MM.1S (cell line): ENCODE measurements at regions not wholly inside any gene's neighbourhood (a gene's known extent, or its start where the extent isn't known, plus 50 kb on each side); places are given as distances from the start of the nearest gene placed in this dataset.

Source experiments
- DNase-seq: peaks from one replicate; pipeline ENCODE4 v3.0.0-alpha.2; 2015
- H2AFZ ChIP-seq: fragments of 300-600 bp; sonication (generic); 2 replicates; pipeline ENCODE4 v1.6.0; 2016; ENCODE audit warnings: antibody characterized with exemption, low read length
- H3F3A ChIP-seq: fragments of 300-600 bp; sonication (generic); 2 replicates; pipeline ENCODE4 v1.6.1; 2016; ENCODE audit warnings: mild to moderate bottlenecking, antibody characterized with exemption, low read length, moderate library complexity, mixed read lengths; ENCODE audit not compliant: insufficient read depth
- H3K27ac ChIP-seq: fragments of 300-600 bp; sonication (generic); 2 replicates; pipeline ENCODE4 v1.5.1; 2016; ENCODE audit warnings: mild to moderate bottlenecking, low read length
- H3K27me3 ChIP-seq: fragments of 300-600 bp; sonication (generic); replicated peaks from 2 replicates; pipeline ENCODE4 v1.6.0; 2016; ENCODE audit warnings: low read length; ENCODE audit not compliant: insufficient read depth
- H3K36me3 ChIP-seq: fragments of 300-600 bp; sonication (generic); replicated peaks from 2 replicates; pipeline ENCODE4 v1.6.1; 2016; ENCODE audit warnings: mild to moderate bottlenecking, low read length, mixed read lengths; ENCODE audit not compliant: insufficient read depth
- H3K4me1 ChIP-seq: fragments of 300-600 bp; sonication (generic); 2 replicates; pipeline ENCODE4 v1.6.1; 2016; ENCODE audit warnings: low read length, mixed read lengths
- H3K4me2 ChIP-seq: fragments of 300-600 bp; sonication (generic); 2 replicates; pipeline ENCODE4 v1.6.0; 2016; ENCODE audit warnings: low read depth, low read length
- H3K4me3 ChIP-seq: fragments of 300-600 bp; sonication (generic); 2 replicates; pipeline ENCODE4 v1.5.1; 2016; ENCODE audit warnings: low read length, mixed read lengths
- H3K79me2 ChIP-seq: fragments of 300-600 bp; sonication (generic); 2 replicates; pipeline ENCODE4 v1.6.1; 2016; ENCODE audit warnings: mixed run types, low read length, mixed read lengths
- H3K9ac ChIP-seq: fragments of 300-600 bp; sonication (generic); 2 replicates; pipeline ENCODE4 v1.6.1; 2016; ENCODE audit warnings: low read length, mixed read lengths
- H3K9me2 ChIP-seq: fragments of 300-600 bp; sonication (generic); replicated peaks from 2 replicates; pipeline ENCODE4 v1.6.1; 2016; ENCODE audit warnings: mild to moderate bottlenecking, low read length, mixed read lengths; ENCODE audit not compliant: insufficient read depth
- H3K9me3 ChIP-seq: fragments of 300-600 bp; sonication (generic); replicated peaks from 2 replicates; pipeline ENCODE4 v1.6.1; 2016; ENCODE audit warnings: mild to moderate bottlenecking, low read length, mixed read lengths; ENCODE audit not compliant: insufficient read depth
- H4K20me1 ChIP-seq: fragments of 300-600 bp; sonication (generic); 2 replicates; pipeline ENCODE4 v1.6.1; 2016; ENCODE audit warnings: mild to moderate bottlenecking, low read length, moderate library complexity, mixed read lengths; ENCODE audit not compliant: insufficient read depth
- CTCF ChIP-seq: fragments of 300-600 bp; sonication (generic); IDR thresholded peaks from 2 replicates; pipeline ENCODE4 v1.5.1; 2016; ENCODE audit warnings: antibody characterized with exemption, low read length, mixed read lengths
- EZH2 ChIP-seq: fragments of 300-600 bp; sonication (generic); optimal IDR thresholded peaks from 2 replicates; pipeline ENCODE3; 2017; ENCODE audit warnings: low read depth, mild to moderate bottlenecking, antibody characterized with exemption, low read length, mixed read lengths
- EZH2phosphoT487 ChIP-seq: fragments of 300-600 bp; sonication (generic); IDR thresholded peaks from 2 replicates; pipeline ENCODE4 v1.6.1; 2018; ENCODE audit warnings: antibody characterized with exemption, low read length

- Histone ChIP-seq H3K27ac (no peak overlapping the region), H3K4me2 (no peak overlapping the region), H3K79me2 (no peaks in the 10 kb centered on the region), H4K20me1 (no peaks in the 10 kb centered on the region), H3K36me3 (no peaks in the 10 kb centered on the region), H3K4me3 (no peak overlapping the region), H3F3A (no peaks in the 10 kb centered on the region), H2AFZ (no peak overlapping the region), H3K27me3 (no peaks in the 10 kb centered on the region), H3K9ac (no peak overlapping the region), H3K4me1 (no peaks in the 10 kb centered on the region), H3K9me3 (no peaks in the 10 kb centered on the region), H3K9me2 (no peaks in the 10 kb centered on the region)
- TF ChIP-seq CTCF (no peak), EZH2 (no peak), EZH2phosphoT487 (no peak)
- no peak for DNase-seq
Observed at GRCh38 chr1:47591801-47592200, 154.0 kb downstream of the FOXD2 start.

- Histone ChIP-seq H3K4me1 (no peaks in the 10 kb centered on the region), H3K4me3 (no peak overlapping the region), H2AFZ (no peak overlapping the region), H3K4me2 (no peak overlapping the region), H3K79me2 (no peaks in the 10 kb centered on the region), H3K27me3 (no peaks in the 10 kb centered on the region), H4K20me1 (no peaks in the 10 kb centered on the region), H3K9me2 (no peaks in the 10 kb centered on the region), H3K9me3 (no peaks in the 10 kb centered on the region), H3K36me3 (no peaks in the 10 kb centered on the region), H3F3A (no peaks in the 10 kb centered on the region), H3K27ac (no peak overlapping the region), H3K9ac (no peak overlapping the region)
- DNase-seq: no peak
- TF ChIP-seq CTCF (no peak), EZH2phosphoT487 (no peak)
Observed at GRCh38 chr1:47592296-47593012, 154.6 kb downstream of the FOXD2 start.

GRCh38 chr1:47593013-47593568, 155.2 kb downstream of the FOXD2 start:
- Histone ChIP-seq H3K4me1 (no peaks in the 10 kb centered on the region), H2AFZ (no peak overlapping the region), H3K4me3 (no peak overlapping the region), H3K9me2 (no peaks in the 10 kb centered on the region), H3K36me3 (no peaks in the 10 kb centered on the region), H3F3A (no peaks in the 10 kb centered on the region), H3K27me3 (no peaks in the 10 kb centered on the region), H3K27ac (no peak overlapping the region), H4K20me1 (no peaks in the 10 kb centered on the region), H3K79me2 (no peaks in the 10 kb centered on the region), H3K4me2 (no peak overlapping the region), H3K9ac (no peak overlapping the region), H3K9me3 (no peaks in the 10 kb centered on the region)
- DNase-seq: no peak
- TF ChIP-seq EZH2phosphoT487 (no peak), CTCF (no peak), EZH2 (no peak)
